Hepatocyte (in vitro differentiated cells): ENCODE measurements at regions not wholly inside any gene's neighbourhood (a gene's known extent, or its start where the extent isn't known, plus 50 kb on each side); places are given as distances from the start of the nearest gene placed in this dataset.

ENCODE experiments used
- DNase-seq: peaks from one replicate; pipeline ENCODE4 v3.0.0-alpha.2; 2016; ENCODE audit warnings: low spot score
- H2AFZ ChIP-seq: fragments of 200-600 bp; sonication (generic); 2 replicates; pipeline ENCODE4 v1.6.0; 2016; ENCODE audit warnings: antibody characterized with exemption, mild to moderate bottlenecking
- H3K27ac ChIP-seq: fragments of 200-600 bp; sonication (generic); 2 replicates; pipeline ENCODE4 v1.5.1; 2016; ENCODE audit warnings: mild to moderate bottlenecking
- H3K27me3 ChIP-seq: fragments of 200-600 bp; sonication (generic); 2 replicates; pipeline ENCODE4 v1.6.1; 2016
- H3K36me3 ChIP-seq: fragments of 200-600 bp; sonication (generic); replicated peaks from 2 replicates; pipeline ENCODE4 v1.5.1; 2016; ENCODE audit warnings: low read depth; ENCODE audit not compliant: insufficient read depth
- H3K4me1 ChIP-seq: fragments of 200-600 bp; sonication (generic); 2 replicates; pipeline ENCODE4 v1.5.1; 2016; ENCODE audit warnings: mild to moderate bottlenecking, moderate library complexity; ENCODE audit not compliant: insufficient read depth
- H3K4me2 ChIP-seq: fragments of 200-600 bp; sonication (generic); 2 replicates; pipeline ENCODE4 v1.6.0; 2016
- H3K4me3 ChIP-seq: fragments of 200-600 bp; sonication (generic); 2 replicates; pipeline ENCODE4 v1.5.1; 2016; ENCODE audit warnings: mild to moderate bottlenecking
- H3K79me2 ChIP-seq: fragments of 200-600 bp; sonication (generic); 2 replicates; pipeline ENCODE4 v1.6.0; 2017; ENCODE audit warnings: mild to moderate bottlenecking
- H3K9me2 ChIP-seq: fragments of 200-600 bp; sonication (generic); replicated peaks from 2 replicates; pipeline ENCODE4 v1.6.0; 2017; ENCODE audit warnings: mild to moderate bottlenecking; ENCODE audit not compliant: insufficient read depth
- H3K9me3 ChIP-seq: fragments of 200-600 bp; sonication (generic); 2 replicates; pipeline ENCODE4 v1.5.1; 2016; ENCODE audit warnings: low read depth, mild to moderate bottlenecking
- H4K20me1 ChIP-seq: fragments of 200-600 bp; sonication (generic); 2 replicates; pipeline ENCODE4 v1.6.0; 2016; ENCODE audit warnings: mild to moderate bottlenecking; ENCODE audit not compliant: insufficient read depth, poor library complexity, severe bottlenecking
- CTCF ChIP-seq: fragments of 200-600 bp; sonication (generic); IDR thresholded peaks from 2 replicates; pipeline ENCODE4 v1.5.1; 2016; ENCODE audit warnings: antibody characterized with exemption, mild to moderate bottlenecking; ENCODE audit not compliant: poor library complexity
- EZH2 ChIP-seq: fragments of 200-600 bp; sonication (generic); IDR thresholded peaks from 2 replicates; pipeline ENCODE4 v1.6.1; 2016; ENCODE audit warnings: antibody characterized with exemption, mild to moderate bottlenecking, borderline replicate concordance
- EZH2phosphoT487 ChIP-seq: fragments of 200-600 bp; sonication (generic); IDR thresholded peaks from one replicate; pipeline ENCODE4 v1.6.1; 2018; ENCODE audit warnings: antibody characterized with exemption, mild to moderate bottlenecking, low read depth, moderate library complexity; ENCODE audit not compliant: unreplicated experiment, severe bottlenecking
- WGBS: methylation state at CpG from one replicate; pipeline ENCODE4 v1.1.6; 2016; ENCODE audit warnings: low lambda C conversion rate; ENCODE audit errors: missing lambda C conversion rate; 5-methylcytosine and 5-hydroxymethylcytosine counted together

GRCh38 chr11:134920851-134921608 is 509.0 kb upstream of the B3GAT1 start:
- H3K36me3 ChIP-seq: no peaks in the 10 kb centered on the region
- DNase-seq: no peak
- no peak overlapping the region for H3K4me2 ChIP-seq
- H3K27me3 ChIP-seq: peaks cover 4% of the 10 kb centered on the region
- H3K9me2 ChIP-seq: no peaks in the 10 kb centered on the region
- TF ChIP-seq EZH2 (no peak), EZH2phosphoT487 (no peak), CTCF (no peak)
- no peak overlapping the region for H3K4me3 ChIP-seq
- H3K79me2 ChIP-seq: no peaks in the 10 kb centered on the region
- H3K9me3 ChIP-seq: no peaks in the 10 kb centered on the region
- H2AFZ ChIP-seq: no peak overlapping the region
- H4K20me1 ChIP-seq: no peaks in the 10 kb centered on the region
- H3K27ac ChIP-seq: no peak overlapping the region
- H3K4me1 ChIP-seq: no peaks in the 10 kb centered on the region
- WGBS: 84% methylated on average over 8 of the region's 8 CpGs

GRCh38 chr11:134916421-134917213 is 504.6 kb upstream of the B3GAT1 start:
- no peak overlapping the region for H3K4me3 ChIP-seq
- no peaks in the 10 kb centered on the region for H3K79me2 ChIP-seq
- DNase-seq: no peak
- no peaks in the 10 kb centered on the region for H3K4me1 ChIP-seq
- no peak overlapping the region for H3K27ac ChIP-seq
- H2AFZ ChIP-seq: no peak overlapping the region
- TF ChIP-seq EZH2 (no peak), EZH2phosphoT487 (no peak), CTCF (no peak)
- no peaks in the 10 kb centered on the region for H3K9me2 ChIP-seq
- H3K4me2 ChIP-seq: no peak overlapping the region
- H3K36me3 ChIP-seq: no peaks in the 10 kb centered on the region
- 88% methylated on average over 9 of the region's 9 CpGs for WGBS
- no peaks in the 10 kb centered on the region for H3K9me3 ChIP-seq
- H3K27me3 ChIP-seq: peaks cover 10% of the 10 kb centered on the region
- H4K20me1 ChIP-seq: no peaks in the 10 kb centered on the region

GRCh38 chr11:134915881-134916280 is 503.8 kb upstream of the B3GAT1 start:
- no peak for TF ChIP-seq EZH2
- Histone ChIP-seq H3K4me3 (no peak overlapping the region), H3K9me3 (no peaks in the 10 kb centered on the region), H3K27ac (no peak overlapping the region), H3K27me3 (peaks cover 10% of the 10 kb centered on the region), H3K4me1 (no peaks in the 10 kb centered on the region), H3K4me2 (no peak overlapping the region), H3K79me2 (no peaks in the 10 kb centered on the region), H2AFZ (no peak overlapping the region), H3K36me3 (no peaks in the 10 kb centered on the region), H3K9me2 (no peaks in the 10 kb centered on the region), H4K20me1 (no peaks in the 10 kb centered on the region)
- 88% methylated on average over 5 of the region's 5 CpGs for WGBS
- no peak for DNase-seq

GRCh38 chr11:134915212-134915611 is 503.2 kb upstream of the B3GAT1 start:
- no peaks in the 10 kb centered on the region for H4K20me1 ChIP-seq
- H3K27ac ChIP-seq: no peak overlapping the region
- no peaks in the 10 kb centered on the region for H3K36me3 ChIP-seq
- no peaks in the 10 kb centered on the region for H3K9me3 ChIP-seq
- TF ChIP-seq EZH2phosphoT487 (no peak), CTCF (no peak), EZH2 (no peak)
- H3K79me2 ChIP-seq: no peaks in the 10 kb centered on the region
- no peak overlapping the region for H2AFZ ChIP-seq
- no peak overlapping the region for H3K4me2 ChIP-seq
- 73% methylated on average over 8 of the region's 8 CpGs for WGBS
- H3K4me3 ChIP-seq: no peak overlapping the region
- peaks cover 8% of the 10 kb centered on the region for H3K27me3 ChIP-seq
- H3K4me1 ChIP-seq: no peaks in the 10 kb centered on the region
- DNase-seq: no peak
- no peaks in the 10 kb centered on the region for H3K9me2 ChIP-seq
